ENCODE measurements at regions not wholly inside any gene's neighbourhood (a gene's known extent, or its start where the extent isn't known, plus 50 kb on each side); places are given as distances from the start of the nearest gene placed in this dataset.
"Not testable (repeated sequence)": the region's sequence is repeated elsewhere in the genome, so short reads cannot be mapped to it uniquely, and the experiment has no call there.

DNA sequence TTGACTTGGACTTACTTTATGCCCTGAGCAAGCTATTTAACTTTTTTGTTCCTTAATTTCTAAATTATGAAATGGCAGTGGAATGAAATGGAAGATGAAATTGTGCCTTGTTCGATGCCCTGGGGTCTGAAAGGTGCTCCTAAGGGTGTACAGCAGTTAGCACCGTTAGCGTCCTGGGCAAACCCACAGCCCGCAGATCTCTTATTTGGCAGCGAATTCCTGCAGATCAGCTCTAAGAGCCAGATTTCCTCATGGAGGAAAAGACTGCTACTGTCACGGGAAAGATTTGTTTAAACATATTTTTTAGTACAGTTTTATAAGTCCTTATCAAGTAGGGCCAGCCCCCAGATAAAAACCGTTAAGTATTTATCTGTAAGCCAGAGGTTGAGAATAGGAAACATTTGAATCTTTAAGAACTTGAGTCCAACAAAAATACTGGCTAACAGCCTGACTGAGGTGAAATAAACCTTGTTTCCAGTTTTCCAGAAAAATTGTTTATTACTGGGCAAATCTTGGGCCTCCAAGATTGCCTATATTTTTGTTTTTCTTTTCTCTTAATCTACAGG is 216.5 kb upstream of the DMRT1 start:
- no peaks in the 10 kb centered on the region for H3K36me3 ChIP-seq
- H3K27ac ChIP-seq = no peak overlapping the region
- ATAC-seq (no peak), DNase-seq (no peak)
- H3K27me3 ChIP-seq = no peaks in the 10 kb centered on the region
- intact Hi-C loops (cut with DNase I; ENCODE audit: low total_unique reads) (no loop called here), in situ Hi-C loops (cut with MboI; ENCODE audit: low sequenced_read_pairs in 4 of 4) (loop anchor here (25.0 kb wide), 1 partner anchor 387 kb away; no protein-coding TSS in a partner anchor)
- peaks cover 9 to 24% of the 10 kb centered on the region in 2 donors for H3K4me1 ChIP-seq
- no peak for TF ChIP-seq POLR2A (IDR thresholded peaks at IDR 0.05)
- TF ChIP-seq, protein P1, sequence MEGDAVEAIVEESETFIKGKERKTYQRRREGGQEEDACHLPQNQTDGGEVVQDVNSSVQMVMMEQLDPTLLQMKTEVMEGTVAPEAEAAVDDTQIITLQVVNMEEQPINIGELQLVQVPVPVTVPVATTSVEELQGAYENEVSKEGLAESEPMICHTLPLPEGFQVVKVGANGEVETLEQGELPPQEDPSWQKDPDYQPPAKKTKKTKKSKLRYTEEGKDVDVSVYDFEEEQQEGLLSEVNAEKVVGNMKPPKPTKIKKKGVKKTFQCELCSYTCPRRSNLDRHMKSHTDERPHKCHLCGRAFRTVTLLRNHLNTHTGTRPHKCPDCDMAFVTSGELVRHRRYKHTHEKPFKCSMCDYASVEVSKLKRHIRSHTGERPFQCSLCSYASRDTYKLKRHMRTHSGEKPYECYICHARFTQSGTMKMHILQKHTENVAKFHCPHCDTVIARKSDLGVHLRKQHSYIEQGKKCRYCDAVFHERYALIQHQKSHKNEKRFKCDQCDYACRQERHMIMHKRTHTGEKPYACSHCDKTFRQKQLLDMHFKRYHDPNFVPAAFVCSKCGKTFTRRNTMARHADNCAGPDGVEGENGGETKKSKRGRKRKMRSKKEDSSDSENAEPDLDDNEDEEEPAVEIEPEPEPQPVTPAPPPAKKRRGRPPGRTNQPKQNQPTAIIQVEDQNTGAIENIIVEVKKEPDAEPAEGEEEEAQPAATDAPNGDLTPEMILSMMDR (IDR thresholded peaks at IDR 0.05 in 4 of 5, conservative IDR thresholded peaks at IDR 0.05 in 1 of 5) = no peak
- H3K9me3 ChIP-seq = no peaks in the 10 kb centered on the region
- no peak overlapping the region for H3K4me3 ChIP-seq

DNA sequence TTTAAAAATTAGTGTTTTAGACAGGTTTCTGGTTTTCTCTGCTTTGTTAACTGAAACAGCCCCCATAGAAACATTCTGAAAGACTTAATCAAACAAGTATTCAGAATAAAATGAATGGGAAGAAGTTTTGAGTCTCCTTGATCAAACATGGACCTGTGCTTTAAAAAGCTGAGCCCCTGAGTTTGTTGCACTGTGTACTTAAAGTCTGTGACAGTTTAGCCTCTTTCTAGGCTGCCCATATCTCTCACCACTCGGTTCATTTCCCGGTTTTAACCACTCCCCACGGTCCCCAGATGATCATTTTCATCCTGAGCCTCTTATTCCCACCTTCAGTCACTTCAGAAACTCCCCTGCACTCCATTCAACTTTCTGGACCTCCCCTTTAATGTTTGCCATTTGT is 215.9 kb upstream of the DMRT1 start:
- intact Hi-C loops (cut with DNase I; ENCODE audit: low total_unique reads) = no loop called here
- no peak for ATAC-seq
- in situ Hi-C loops (cut with MboI; ENCODE audit: low sequenced_read_pairs in 4 of 4) = no loop called here
- Histone ChIP-seq H3K9me3 (no peaks in the 10 kb centered on the region), H3K27ac (no peak overlapping the region), H3K36me3 (no peaks in the 10 kb centered on the region), H3K4me3 (no peak overlapping the region), H3K27me3 (no peaks in the 10 kb centered on the region), H3K4me1 (peaks cover 9 to 24% of the 10 kb centered on the region in 2 donors)
- no peak for DNase-seq
- TF ChIP-seq POLR2A (IDR thresholded peaks at IDR 0.05) = no peak
- TF ChIP-seq, protein P1 (IDR thresholded peaks at IDR 0.05 in 4 of 5, conservative IDR thresholded peaks at IDR 0.05 in 1 of 5) = no peak

GRCh38 chr9:626114-626513 is 215.4 kb upstream of the DMRT1 start:
- peak overlapping the region in 1 of 4 donors; percentile 1 for H3K4me3 ChIP-seq
- H3K27ac ChIP-seq; H3K9me3 ChIP-seq; in situ Hi-C loops (cut with MboI; ENCODE audit: low sequenced_read_pairs in 4 of 4); DNase-seq; H3K27me3 ChIP-seq; H3K36me3 ChIP-seq; intact Hi-C loops (cut with DNase I; ENCODE audit: low total_unique reads); ATAC-seq: not testable (repeated sequence)
- peaks cover 9 to 19% of the 10 kb centered on the region in 2 donors for H3K4me1 ChIP-seq

- intact Hi-C loops (cut with DNase I; ENCODE audit: low total_unique reads) (no loop called here), in situ Hi-C loops (cut with MboI; ENCODE audit: low sequenced_read_pairs in 4 of 4) (no loop called here)
- Histone ChIP-seq H3K27me3 (no peaks in the 10 kb centered on the region), H3K4me1 (peaks cover 9 to 19% of the 10 kb centered on the region in 2 donors), H3K4me3 (no peak overlapping the region), H3K36me3 (no peaks in the 10 kb centered on the region), H3K9me3 (no peaks in the 10 kb centered on the region), H3K27ac (peak overlapping the region in 1 of 4 donors; percentile 5)
- no peak for TF ChIP-seq POLR2A (IDR thresholded peaks at IDR 0.05)
- TF ChIP-seq, protein P1 (IDR thresholded peaks at IDR 0.05 in 4 of 5, conservative IDR thresholded peaks at IDR 0.05 in 1 of 5) = no peak
- ATAC-seq (peak in 1 of 2 donors; percentile 55), DNase-seq (no peak)
These were observed 214.9 kb upstream of the DMRT1 start for GRCh38 chr9:626596-626995.

DNA sequence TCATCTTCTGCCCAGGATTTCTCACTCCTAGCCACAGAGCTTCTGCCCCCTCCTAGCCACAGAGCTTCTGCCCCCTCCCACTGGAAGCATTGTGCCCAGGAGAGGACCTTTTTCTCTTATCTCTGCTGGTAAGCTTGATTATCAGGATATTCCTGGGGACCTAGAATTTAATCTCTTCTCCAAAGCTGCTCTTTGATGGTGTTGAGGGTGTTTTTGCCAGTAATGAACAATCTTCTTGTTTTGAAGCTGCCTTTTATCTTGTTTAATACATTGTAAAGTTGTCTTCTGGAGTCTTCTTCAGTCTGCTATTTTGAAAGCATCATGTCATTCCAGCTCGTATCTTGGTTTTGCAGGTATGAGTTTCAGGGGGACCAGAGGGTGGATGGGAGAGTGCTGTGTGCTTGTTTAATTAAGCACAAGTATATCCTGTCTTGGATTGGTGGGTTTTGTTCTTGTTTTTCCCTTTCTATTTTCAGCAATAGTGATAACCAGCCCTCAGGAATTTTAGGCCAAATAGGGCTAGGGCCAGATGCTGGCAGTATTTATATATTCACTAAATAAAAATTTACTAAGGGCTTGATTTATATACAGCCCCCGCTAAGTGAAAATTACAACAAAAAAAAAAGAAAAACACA is 214.0 kb upstream of the DMRT1 start:
- intact Hi-C loops (cut with DNase I; ENCODE audit: low total_unique reads) = no loop called here
- peak overlapping the region in 1 of 4 donors; percentile 5 for H3K27ac ChIP-seq

More for the DNA sequence above, 214.0 kb upstream of the DMRT1 start:
- no peak for DNase-seq
- Histone ChIP-seq H3K9me3 (no peaks in the 10 kb centered on the region), H3K4me1 (peaks cover 9 to 19% of the 10 kb centered on the region in 2 donors), H3K4me3 (no peak overlapping the region), H3K36me3 (no peaks in the 10 kb centered on the region), H3K27me3 (no peaks in the 10 kb centered on the region)
- no peak for TF ChIP-seq POLR2A (IDR thresholded peaks at IDR 0.05)
- TF ChIP-seq, protein P1 (IDR thresholded peaks at IDR 0.05 in 4 of 5, conservative IDR thresholded peaks at IDR 0.05 in 1 of 5) = no peak
- ATAC-seq = no peak
- in situ Hi-C loops (cut with MboI; ENCODE audit: low sequenced_read_pairs in 4 of 4) = no loop called here
